Colonic mucosa (tissue), 4 donors: ENCODE measurements at regions not wholly inside any gene's neighbourhood (a gene's known extent, or its start where the extent isn't known, plus 50 kb on each side); places are given as distances from the start of the nearest gene placed in this dataset.

Source experiments
- DNase-seq: peaks from one replicate; pipeline ENCODE4 v3.0.0-alpha.2; 2020
- H3K27ac ChIP-seq: fragments of 200-600 bp; one replicate; pipeline ENCODE4 v1.8.0; 2021
- H3K27me3 ChIP-seq: fragments of 200-600 bp; one replicate; pipeline ENCODE4 v1.8.0; 2021
- H3K36me3 ChIP-seq: fragments of 200-600 bp; one replicate; pipeline ENCODE4 v1.8.0; 2021
- H3K4me1 ChIP-seq: fragments of 200-600 bp; one replicate; pipeline ENCODE4 v1.8.0; 2021; ENCODE audit warnings: mild to moderate bottlenecking
- H3K4me3 ChIP-seq: fragments of 200-600 bp; one replicate; pipeline ENCODE4 v1.8.0; 2021
- H3K9ac ChIP-seq, 2 donors: one replicate each; pipeline ENCODE4 v1.7.0; 2013; ENCODE audit warnings: control low read depth in 2 of 2, low read depth in 2 of 2, low read length in 2 of 2
- H3K9me3 ChIP-seq: fragments of 200-600 bp; one replicate; pipeline ENCODE4 v1.8.0; 2021
- CTCF ChIP-seq: fragments of 200-600 bp; IDR thresholded peaks from one replicate; pipeline ENCODE4 v1.8.0; 2022; ENCODE audit warnings: antibody characterized with exemption, mild to moderate bottlenecking
- intact Hi-C: fragments of 100-400 bp; cut with DNase I; formaldehyde crosslinking; loops from one replicate; pipeline ENCODE4 v1.14.1; 2022
- donor health status: healthy.
- donor health status: DM: no; HTN: no; CAD: no.
- donor health status: DM: no; HTN: no; CAD: no.

- TF ChIP-seq CTCF, result no peak
- intact Hi-C loops, result no loop called here
- Histone ChIP-seq H3K4me3 (no peak overlapping the region), H3K27me3 (no peaks in the 10 kb centered on the region), H3K36me3 (no peaks in the 10 kb centered on the region), H3K9ac (no peak overlapping the region), H3K4me1 (no peaks in the 10 kb centered on the region), H3K9me3 (no peaks in the 10 kb centered on the region), H3K27ac (no peak overlapping the region)
- DNase-seq, result no peak
Measured at GRCh38 chr2:41772697-41773096, 275.1 kb upstream of the PKDCC start.

GRCh38 chr2:41774011-41774605, 273.7 kb upstream of the PKDCC start:
- DNase-seq, result no peak
- Histone ChIP-seq H3K4me3 (no peak overlapping the region), H3K9ac (no peak overlapping the region), H3K27ac (no peak overlapping the region), H3K36me3 (no peaks in the 10 kb centered on the region), H3K9me3 (no peaks in the 10 kb centered on the region), H3K27me3 (no peaks in the 10 kb centered on the region), H3K4me1 (no peaks in the 10 kb centered on the region)
- intact Hi-C loops, result no loop called here
- TF ChIP-seq CTCF, result no peak

- H3K36me3 ChIP-seq, result no peaks in the 10 kb centered on the region
- DNase-seq, result no peak
- no peak for TF ChIP-seq CTCF
- no peaks in the 10 kb centered on the region for H3K27me3 ChIP-seq
- no peaks in the 10 kb centered on the region for H3K4me1 ChIP-seq
- H3K9ac ChIP-seq, result no peak overlapping the region
- H3K27ac ChIP-seq, result no peak overlapping the region
- intact Hi-C loops, result no loop called here
- H3K9me3 ChIP-seq, result no peaks in the 10 kb centered on the region
- no peak overlapping the region for H3K4me3 ChIP-seq
Measured at GRCh38 chr2:41775366-41776025, 272.3 kb upstream of the PKDCC start.

GRCh38 chr2:41779888-41780287, 267.9 kb upstream of the PKDCC start:
- no peak for TF ChIP-seq CTCF
- H3K9me3 ChIP-seq, result no peaks in the 10 kb centered on the region
- H3K4me1 ChIP-seq, result no peaks in the 10 kb centered on the region
- intact Hi-C loops, result loop anchor here (5.0 kb wide), 2 partner anchors 1868 to 1943 kb away; no protein-coding TSS in a partner anchor
- H3K9ac ChIP-seq, result no peak overlapping the region
- no peak overlapping the region for H3K27ac ChIP-seq
- H3K27me3 ChIP-seq, result no peaks in the 10 kb centered on the region
- DNase-seq, result no peak
- H3K4me3 ChIP-seq, result no peak overlapping the region
- H3K36me3 ChIP-seq, result no peaks in the 10 kb centered on the region

- peak; percentile 67 for TF ChIP-seq CTCF
- intact Hi-C loops, result loop anchor here (5.0 kb wide), 2 partner anchors 1870 to 1945 kb away; no protein-coding TSS in a partner anchor
- no peaks in the 10 kb centered on the region for H3K27me3 ChIP-seq
Measured at GRCh38 chr2:41782306-41783158, 265.3 kb upstream of the PKDCC start.

More at GRCh38 chr2:41782306-41783158, 265.3 kb upstream of the PKDCC start:
- Histone ChIP-seq H3K4me3 (no peak overlapping the region), H3K9me3 (no peaks in the 10 kb centered on the region), H3K4me1 (no peaks in the 10 kb centered on the region), H3K27ac (no peak overlapping the region), H3K9ac (no peak overlapping the region), H3K36me3 (no peaks in the 10 kb centered on the region)
- peak; percentile 24 for DNase-seq
